Trophoblast cell (in vitro differentiated cells and primary cell): ENCODE measurements at regions not wholly inside any gene's neighbourhood (a gene's known extent, or its start where the extent isn't known, plus 50 kb on each side); places are given as distances from the start of the nearest gene placed in this dataset.

Experiments used
- DNase-seq, 2 donors: peaks; one replicate each; pipeline ENCODE4 v3.0.0-alpha.2; 2016
- H2AFZ ChIP-seq: 2 replicates; pipeline ENCODE4 v1.6.1; 2013; ENCODE audit warnings: low read length, moderate library complexity, mild to moderate bottlenecking; ENCODE audit not compliant: insufficient read depth, poor library complexity
- H2AK5ac ChIP-seq: 2 replicates; pipeline ENCODE4 v1.6.1; 2013; ENCODE audit warnings: mild to moderate bottlenecking, low read length
- H2BK120ac ChIP-seq: 2 replicates; pipeline ENCODE4 v1.6.1; 2013; ENCODE audit warnings: low read length, mild to moderate bottlenecking, moderate library complexity; ENCODE audit not compliant: insufficient read depth, poor library complexity
- H2BK12ac ChIP-seq: 2 replicates; pipeline ENCODE4 v1.6.1; 2013; ENCODE audit warnings: mild to moderate bottlenecking, low read length, moderate library complexity
- H2BK5ac ChIP-seq: 2 replicates; pipeline ENCODE4 v1.6.1; 2013; ENCODE audit warnings: low read length, low read depth, moderate library complexity, mild to moderate bottlenecking; ENCODE audit not compliant: poor library complexity
- H3K14ac ChIP-seq: 2 replicates; pipeline ENCODE4 v1.6.1; 2013; ENCODE audit warnings: mild to moderate bottlenecking, low read length
- H3K18ac ChIP-seq: 2 replicates; pipeline ENCODE4 v1.6.1; 2013; ENCODE audit warnings: mild to moderate bottlenecking, low read length
- H3K23ac ChIP-seq: 2 replicates; pipeline ENCODE4 v1.6.1; 2013; ENCODE audit warnings: low read length
- H3K27ac ChIP-seq: 2 replicates; pipeline ENCODE4 v1.5.1; 2013; ENCODE audit warnings: low read depth, mild to moderate bottlenecking, inconsistent platforms, low read length, moderate library complexity
- H3K27me3 ChIP-seq: 2 replicates; pipeline ENCODE4 v1.6.1; 2013; ENCODE audit warnings: inconsistent platforms, mild to moderate bottlenecking, low read length, moderate library complexity; ENCODE audit not compliant: insufficient read depth
- H3K36me3 ChIP-seq, 2 experiments: 1 replicate in 1 of 2; 2 replicates in 1 of 2; pipeline ENCODE4 v1.6.1; 2013; ENCODE audit warnings: low read length in 2 of 2, mild to moderate bottlenecking in 2 of 2, moderate library complexity in 1 of 2; ENCODE audit not compliant: insufficient read depth in 2 of 2, control insufficient read depth in 1 of 2
- H3K4ac ChIP-seq: 2 replicates; pipeline ENCODE4 v1.6.1; 2013; ENCODE audit warnings: low read depth, mild to moderate bottlenecking, low read length, moderate library complexity
- H3K4me1 ChIP-seq, 2 experiments: 1 replicate in 1 of 2; 2 replicates in 1 of 2; pipeline ENCODE4 v1.6.1; 2013; ENCODE audit warnings: low read length in 2 of 2, mild to moderate bottlenecking in 2 of 2, moderate library complexity in 1 of 2; ENCODE audit not compliant: insufficient read depth in 2 of 2, control insufficient read depth in 1 of 2
- H3K4me2 ChIP-seq: 2 replicates; pipeline ENCODE4 v1.6.1; 2013; ENCODE audit warnings: inconsistent platforms, mild to moderate bottlenecking, low read length, moderate library complexity
- H3K4me3 ChIP-seq: 2 replicates; pipeline ENCODE4 v1.5.1; 2013; ENCODE audit warnings: mild to moderate bottlenecking, low read depth, low read length, inconsistent platforms
- H3K79me1 ChIP-seq: one replicate; pipeline ENCODE4 v1.6.1; 2013; ENCODE audit warnings: low read length
- H3K79me2 ChIP-seq: 2 replicates; pipeline ENCODE4 v1.6.1; 2013; ENCODE audit warnings: low read length, mild to moderate bottlenecking; ENCODE audit not compliant: control insufficient read depth, insufficient read depth, poor library complexity
- H3K9ac ChIP-seq: 2 replicates; pipeline ENCODE4 v1.6.1; 2013; ENCODE audit warnings: mild to moderate bottlenecking, low read length
- H3K9me3 ChIP-seq: 2 replicates; pipeline ENCODE4 v1.6.1; 2013; ENCODE audit warnings: low read depth, mild to moderate bottlenecking, control low read depth, inconsistent platforms, low read length; ENCODE audit not compliant: insufficient read depth
- H4K12ac ChIP-seq: 2 replicates; pipeline ENCODE4 v1.6.1; 2013; ENCODE audit warnings: low read depth, mild to moderate bottlenecking, low read length, moderate library complexity
- H4K8ac ChIP-seq: 2 replicates; pipeline ENCODE4 v1.6.1; 2013; ENCODE audit warnings: low read depth, mild to moderate bottlenecking, low read length, moderate library complexity
- H4K91ac ChIP-seq: one replicate; pipeline ENCODE4 v1.6.1; 2013; ENCODE audit warnings: low read depth, mild to moderate bottlenecking, low read length, moderate library complexity
- WGBS: extraction: QIAGEN DNeasy Blood & Tissue Kit; methylation state at CpG from one replicate; pipeline ENCODE4 v1.1.7; 2013; ENCODE audit warnings: missing lambda C conversion rate; ENCODE audit not compliant: insufficient read length, insufficient coverage; ENCODE audit errors: extremely low coverage; 5-methylcytosine and 5-hydroxymethylcytosine counted together

GRCh38 chr1:58430421-58431275 is 115.9 kb downstream of the OMA1 start:
- no peak overlapping the region for H4K12ac ChIP-seq
- no peak overlapping the region for H3K27ac ChIP-seq
- no peak overlapping the region for H2AFZ ChIP-seq
- H3K4ac ChIP-seq: no peak overlapping the region
- no peak overlapping the region for H2AK5ac ChIP-seq
- no CpG with 5 or more reads among the region's 7 CpGs for WGBS
- H3K79me2 ChIP-seq: no peaks in the 10 kb centered on the region
- H3K23ac ChIP-seq: no peak overlapping the region
- H3K9ac ChIP-seq: no peak overlapping the region
- H3K27me3 ChIP-seq: no peaks in the 10 kb centered on the region
- H2BK120ac ChIP-seq: no peak overlapping the region
- H2BK12ac ChIP-seq: no peak overlapping the region
- no peak overlapping the region for H4K91ac ChIP-seq
- no peaks in the 10 kb centered on the region for H3K9me3 ChIP-seq
- peak overlapping the region; percentile 31 for H3K4me2 ChIP-seq
- H2BK5ac ChIP-seq: no peak overlapping the region
- H3K79me1 ChIP-seq: peaks cover 2% of the 10 kb centered on the region
- no peak overlapping the region for H3K18ac ChIP-seq
- H3K4me3 ChIP-seq: no peak overlapping the region
- no peak overlapping the region for H3K14ac ChIP-seq
- H4K8ac ChIP-seq: no peak overlapping the region
- peaks cover 0 to 2% of the 10 kb centered on the region in 2 experiments for H3K36me3 ChIP-seq
- peaks cover 13 to 16% of the 10 kb centered on the region in 2 experiments for H3K4me1 ChIP-seq
- no peak for DNase-seq

GRCh38 chr1:58426918-58427317 is 119.6 kb downstream of the OMA1 start:
- H3K18ac ChIP-seq: no peak overlapping the region
- no peak overlapping the region for H2BK12ac ChIP-seq
- H3K4me3 ChIP-seq: no peak overlapping the region
- H3K14ac ChIP-seq: no peak overlapping the region
- peaks cover 2 to 10% of the 10 kb centered on the region in 2 experiments for H3K4me1 ChIP-seq
- no peak overlapping the region for H3K27ac ChIP-seq
- H4K12ac ChIP-seq: no peak overlapping the region
- H2AFZ ChIP-seq: no peak overlapping the region
- H3K79me1 ChIP-seq: peaks cover 2% of the 10 kb centered on the region
- no peak overlapping the region for H3K4ac ChIP-seq
- H4K8ac ChIP-seq: no peak overlapping the region
- H3K27me3 ChIP-seq: no peaks in the 10 kb centered on the region
- H2BK5ac ChIP-seq: no peak overlapping the region
- H3K9ac ChIP-seq: no peak overlapping the region
- DNase-seq: no peak
- no CpG with 5 or more reads among the region's 2 CpGs for WGBS
- no peak overlapping the region for H2AK5ac ChIP-seq
- no peaks in the 10 kb centered on the region for H3K79me2 ChIP-seq
- H3K23ac ChIP-seq: no peak overlapping the region
- no peak overlapping the region for H2BK120ac ChIP-seq
- no peak overlapping the region for H4K91ac ChIP-seq
- no peaks in the 10 kb centered on the region for H3K9me3 ChIP-seq
- peaks cover 0 to 2% of the 10 kb centered on the region in 2 experiments for H3K36me3 ChIP-seq
- no peak overlapping the region for H3K4me2 ChIP-seq

GRCh38 chr1:58422436-58422835 is 124.1 kb downstream of the OMA1 start:
- DNase-seq: no peak
- Histone ChIP-seq H3K36me3 (no peaks in the 10 kb centered on the region), H3K9ac (no peak overlapping the region), H4K12ac (no peak overlapping the region), H3K27me3 (no peaks in the 10 kb centered on the region), H2AK5ac (no peak overlapping the region), H3K4me2 (no peak overlapping the region), H4K91ac (no peak overlapping the region), H3K4me3 (no peak overlapping the region), H3K23ac (no peak overlapping the region), H2BK120ac (no peak overlapping the region), H4K8ac (no peak overlapping the region), H2AFZ (no peak overlapping the region), H3K79me1 (no peaks in the 10 kb centered on the region), H2BK5ac (no peak overlapping the region), H3K79me2 (no peaks in the 10 kb centered on the region), H3K18ac (no peak overlapping the region), H2BK12ac (no peak overlapping the region), H3K4me1 (no peaks in the 10 kb centered on the region), H3K27ac (no peak overlapping the region), H3K4ac (no peak overlapping the region), H3K14ac (no peak overlapping the region), H3K9me3 (no peaks in the 10 kb centered on the region)
- no CpG with 5 or more reads among the region's 4 CpGs for WGBS

- Histone ChIP-seq H3K4me2 (no peak overlapping the region), H3K23ac (no peak overlapping the region), H2AFZ (no peak overlapping the region), H3K27me3 (no peaks in the 10 kb centered on the region), H4K91ac (no peak overlapping the region), H3K4ac (no peak overlapping the region), H3K4me1 (no peaks in the 10 kb centered on the region), H3K9me3 (no peaks in the 10 kb centered on the region), H2BK120ac (no peak overlapping the region), H4K12ac (no peak overlapping the region), H3K79me1 (no peaks in the 10 kb centered on the region), H2AK5ac (no peak overlapping the region), H4K8ac (no peak overlapping the region), H3K79me2 (no peaks in the 10 kb centered on the region), H3K27ac (no peak overlapping the region), H3K18ac (no peak overlapping the region), H3K9ac (no peak overlapping the region), H2BK12ac (no peak overlapping the region), H3K4me3 (no peak overlapping the region), H2BK5ac (no peak overlapping the region), H3K14ac (no peak overlapping the region), H3K36me3 (no peaks in the 10 kb centered on the region)
- no peak for DNase-seq
- no CpG with 5 or more reads among the region's 2 CpGs for WGBS
Measured at GRCh38 chr1:58418283-58419228, 128.0 kb downstream of the OMA1 start.
